ENCODE measurements at regions not wholly inside any gene's neighbourhood (a gene's known extent, or its start where the extent isn't known, plus 50 kb on each side); places are given as distances from the start of the nearest gene placed in this dataset.
"Not testable (repeated sequence)": the region's sequence is repeated elsewhere in the genome, so short reads cannot be mapped to it uniquely, and the experiment has no call there.

GRCh38 chr3:55269636-55270035, 217.5 kb downstream of the WNT5A start:
- Histone ChIP-seq H3K4me1 (no peaks in the 10 kb centered on the region), H3K9me3 (no peaks in the 10 kb centered on the region), H3K36me3 (no peaks in the 10 kb centered on the region), H3K4me3 (no peak overlapping the region), H3K27ac (no peak overlapping the region), H3K27me3 (no peaks in the 10 kb centered on the region)
- DNase-seq: no peak
- no peak for TF ChIP-seq CTCF (IDR thresholded peaks at IDR 0.05)
- TF ChIP-seq POLR2A (IDR thresholded peaks at IDR 0.05): no peak

- no peaks in the 10 kb centered on the region for H3K36me3 ChIP-seq
- H3K9me3 ChIP-seq: no peaks in the 10 kb centered on the region
- H3K27ac ChIP-seq: no peak overlapping the region
- TF ChIP-seq POLR2A (IDR thresholded peaks at IDR 0.05) (no peak), CTCF (IDR thresholded peaks at IDR 0.05) (no peak)
- no peaks in the 10 kb centered on the region for H3K27me3 ChIP-seq
- DNase-seq: no peak
- no peak overlapping the region for H3K4me3 ChIP-seq
- no peaks in the 10 kb centered on the region for H3K4me1 ChIP-seq
Measured at GRCh38 chr3:55269096-55269495, 218.0 kb downstream of the WNT5A start.

- Histone ChIP-seq H3K36me3 (no peaks in the 10 kb centered on the region), H3K9me3 (no peaks in the 10 kb centered on the region), H3K4me3 (no peak overlapping the region), H3K27me3 (no peaks in the 10 kb centered on the region), H3K4me1 (no peaks in the 10 kb centered on the region), H3K27ac (no peak overlapping the region)
- DNase-seq: no peak
- TF ChIP-seq CTCF (IDR thresholded peaks at IDR 0.05): no peak
- TF ChIP-seq POLR2A (IDR thresholded peaks at IDR 0.05): no peak
Measured at GRCh38 chr3:55267206-55267930, 219.7 kb downstream of the WNT5A start.

GRCh38 chr3:55264919-55265318, 222.2 kb downstream of the WNT5A start:
- no peaks in the 10 kb centered on the region for H3K27me3 ChIP-seq
- no peak overlapping the region for H3K27ac ChIP-seq
- no peak for DNase-seq
- H3K9me3 ChIP-seq: no peaks in the 10 kb centered on the region
- no peaks in the 10 kb centered on the region for H3K4me1 ChIP-seq
- no peaks in the 10 kb centered on the region for H3K36me3 ChIP-seq
- no peak overlapping the region for H3K4me3 ChIP-seq
- TF ChIP-seq CTCF (IDR thresholded peaks at IDR 0.05) (no peak), POLR2A (IDR thresholded peaks at IDR 0.05) (no peak)

- no peaks in the 10 kb centered on the region for H3K36me3 ChIP-seq
- no peak for TF ChIP-seq POLR2A (IDR thresholded peaks at IDR 0.05)
- no peak for TF ChIP-seq CTCF (IDR thresholded peaks at IDR 0.05)
- no peak overlapping the region for H3K27ac ChIP-seq
- no peak overlapping the region for H3K4me3 ChIP-seq
- no peaks in the 10 kb centered on the region for H3K4me1 ChIP-seq
- no peaks in the 10 kb centered on the region for H3K27me3 ChIP-seq
- no peaks in the 10 kb centered on the region for H3K9me3 ChIP-seq
- no peak for DNase-seq
Measured at GRCh38 chr3:55252921-55253320, 234.2 kb downstream of the WNT5A start.

- not testable (repeated sequence) for H3K36me3 ChIP-seq, DNase-seq, H3K9me3 ChIP-seq, H3K27ac ChIP-seq, H3K27me3 ChIP-seq, H3K4me1 ChIP-seq, H3K4me3 ChIP-seq
Measured at GRCh38 chr3:55249156-55249555, 237.9 kb downstream of the WNT5A start.
